GM12878 (cell line): ENCODE measurements at regions not wholly inside any gene's neighbourhood (a gene's known extent, or its start where the extent isn't known, plus 50 kb on each side); places are given as distances from the start of the nearest gene placed in this dataset.

Experiments used
- ATF3 ChIP-seq: IDR thresholded peaks from 2 replicates; pipeline ENCODE4 v1.6.1; 2011; ENCODE audit warnings: low read depth, mild to moderate bottlenecking, low read length, moderate library complexity, borderline replicate concordance; ENCODE audit errors: extremely low read depth
- CTCF ChIP-seq, 3 experiments: IDR thresholded peaks in 2 of 3; conservative IDR thresholded peaks in 1 of 3; 2 replicates each; pipeline ENCODE4 v1.5.1; 2011; ENCODE audit warnings: low read depth in 3 of 3, low read length in 3 of 3, mild to moderate bottlenecking in 3 of 3, control low read depth in 2 of 3, moderate library complexity in 2 of 3, inconsistent platforms in 1 of 3, mixed read lengths in 1 of 3; ENCODE audit not compliant: control insufficient read depth in 2 of 3, insufficient read depth in 1 of 3; ENCODE audit errors: extremely low read depth in 1 of 3
- ESRRA ChIP-seq: IDR thresholded peaks from 2 replicates; pipeline ENCODE4 v1.6.1; 2012; ENCODE audit warnings: mild to moderate bottlenecking, low read length, improper control_type of control experiment
- FOXK2 ChIP-seq: fragments of 450-650 bp; IDR thresholded peaks from 2 replicates; pipeline ENCODE4 v1.6.1; 2017; ENCODE audit warnings: mild to moderate bottlenecking, moderate library complexity
- RUNX3 ChIP-seq: IDR thresholded peaks from 2 replicates; pipeline ENCODE4 v1.6.1; 2012; ENCODE audit warnings: low read length, inconsistent platforms
- SUZ12 ChIP-seq: fragments of 200-600 bp; sonication (generic); IDR thresholded peaks from one replicate; pipeline ENCODE4 v1.6.1; 2018; ENCODE audit warnings: antibody characterized with exemption, mild to moderate bottlenecking; ENCODE audit not compliant: unreplicated experiment
- YY1 ChIP-seq: IDR thresholded peaks from 2 replicates; pipeline ENCODE4 v1.6.1; 2011; ENCODE audit warnings: low read depth, mild to moderate bottlenecking, low read length

- no peak for TF ChIP-seq FOXK2
- no peak for TF ChIP-seq ESRRA
- no peak for TF ChIP-seq RUNX3
- TF ChIP-seq CTCF (IDR thresholded peaks at IDR 0.05 in 2 of 3, conservative IDR thresholded peaks at IDR 0.05 in 1 of 3; ENCODE audit: control insufficient read depth in 2 of 3, extremely low read depth in 1 of 3, insufficient read depth in 1 of 3, low read depth in 3 of 3, low read length in 3 of 3), result no peak
- no peak for TF ChIP-seq SUZ12
- no peak for TF ChIP-seq ATF3
- TF ChIP-seq YY1, result no peak
Measured at GRCh38 chr2:128450211-128451024, 131.8 kb upstream of the HS6ST1 start.
